ENCODE measurements at regions not wholly inside any gene's neighbourhood (a gene's known extent, or its start where the extent isn't known, plus 50 kb on each side); places are given as distances from the start of the nearest gene placed in this dataset.
"Not testable (repeated sequence)": the region's sequence is repeated elsewhere in the genome, so short reads cannot be mapped to it uniquely, and the experiment has no call there.

DNA sequence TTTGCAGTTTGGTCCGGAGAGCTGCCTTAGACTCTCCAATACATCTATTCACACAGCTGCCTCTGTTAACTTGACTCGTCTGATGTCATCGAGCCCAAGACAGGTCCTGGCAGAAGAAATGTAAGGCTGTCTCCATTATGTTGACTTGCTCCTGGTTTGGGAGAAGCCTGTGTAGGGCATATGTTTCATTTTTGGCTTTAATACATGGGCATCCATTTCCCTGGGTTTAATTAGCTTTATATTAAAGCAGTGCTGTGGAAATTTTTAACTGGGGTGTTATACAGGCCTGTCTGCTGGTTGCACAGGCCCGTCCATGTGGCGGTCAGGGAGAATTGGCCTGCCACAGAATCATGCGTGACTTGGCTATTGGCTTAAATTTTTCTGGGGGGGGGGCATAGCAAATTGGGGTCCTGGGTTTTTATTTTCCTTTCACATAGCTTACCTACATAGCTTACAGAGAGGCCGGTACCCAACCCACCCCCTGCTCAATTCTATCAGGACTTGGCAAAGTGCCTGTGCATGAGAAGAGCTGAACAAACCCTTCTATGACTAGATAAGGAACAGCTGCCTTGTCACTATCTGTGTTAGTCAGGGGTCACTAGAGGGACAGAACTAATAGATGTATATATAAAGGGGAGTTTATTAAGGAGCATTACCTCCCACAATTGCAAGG lies 123.5 kb upstream of the WDR1 start:
- H3K27me3 Mint-ChIP-seq (ENCODE audit: low read depth, poor library complexity), result peaks cover 32% of the 10 kb centered on the region
- no peak for DNase-seq
- H3K9me3 Mint-ChIP-seq, result no peaks in the 10 kb centered on the region
- H3K27ac Mint-ChIP-seq, result no peak overlapping the region
- no peaks in the 10 kb centered on the region for H3K36me3 Mint-ChIP-seq (ENCODE audit: low read depth)
- TF ChIP-seq CTCF (IDR thresholded peaks at IDR 0.05), result no peak
- no peaks in the 10 kb centered on the region for H3K4me1 Mint-ChIP-seq
- no peak overlapping the region for H3K4me3 Mint-ChIP-seq

GRCh38 chr4:10237131-10237530 lies 120.5 kb upstream of the WDR1 start:
- no peak for TF ChIP-seq CTCF (IDR thresholded peaks at IDR 0.05)
- Mint-ChIP-seq H3K27me3 (ENCODE audit: low read depth, poor library complexity) (peaks cover 28% of the 10 kb centered on the region), H3K4me1 (no peaks in the 10 kb centered on the region), H3K4me3 (no peak overlapping the region), H3K27ac (no peak overlapping the region), H3K9me3 (no peaks in the 10 kb centered on the region), H3K36me3 (ENCODE audit: low read depth) (no peaks in the 10 kb centered on the region)
- DNase-seq, result no peak

DNA sequence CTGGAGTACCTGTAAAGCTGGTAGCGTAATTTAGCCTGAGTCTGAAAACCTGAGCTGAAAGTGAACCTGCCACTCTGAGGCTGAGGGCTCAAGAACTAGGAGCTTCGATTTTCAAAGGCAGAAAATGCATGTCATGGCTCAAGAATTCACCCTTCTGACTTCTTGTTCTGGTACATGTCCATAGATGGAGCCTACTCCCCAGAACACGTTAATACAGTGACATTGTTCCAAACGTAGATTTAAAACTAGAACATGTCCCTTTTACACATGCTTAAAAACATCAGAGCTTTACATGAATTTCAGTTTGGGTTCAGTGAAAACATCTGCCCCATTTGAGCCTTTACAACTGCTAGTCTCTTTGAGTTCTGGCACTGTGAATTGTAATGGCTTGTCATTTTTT lies 115.5 kb upstream of the WDR1 start:
- no peaks in the 10 kb centered on the region for H3K36me3 Mint-ChIP-seq (ENCODE audit: low read depth)
- no peak overlapping the region for H3K27ac Mint-ChIP-seq
- no peak for TF ChIP-seq CTCF (IDR thresholded peaks at IDR 0.05)
- H3K27me3 Mint-ChIP-seq (ENCODE audit: low read depth, poor library complexity), result peaks cover 17% of the 10 kb centered on the region
- no peak for DNase-seq
- no peak overlapping the region for H3K4me3 Mint-ChIP-seq
- no peaks in the 10 kb centered on the region for H3K4me1 Mint-ChIP-seq
- no peaks in the 10 kb centered on the region for H3K9me3 Mint-ChIP-seq

DNA sequence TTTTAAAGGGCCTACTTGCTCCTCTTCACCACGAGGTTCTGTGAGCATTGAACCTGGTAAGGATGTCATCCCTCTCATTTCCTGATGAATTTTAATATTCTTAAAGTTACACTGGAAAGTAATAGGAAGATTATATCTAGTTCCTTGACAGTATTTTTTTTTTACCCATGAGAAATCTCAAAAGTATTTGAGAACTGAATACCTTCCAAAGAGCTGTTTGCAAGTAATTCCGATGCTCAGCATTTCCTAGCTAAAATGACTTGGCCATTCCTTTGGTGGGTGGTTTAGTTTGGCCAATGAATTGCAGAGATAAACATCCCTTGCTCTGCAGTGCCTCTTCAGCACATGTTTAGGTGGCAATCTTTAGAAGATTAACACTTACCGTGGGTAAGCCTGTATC lies 110.2 kb upstream of the WDR1 start:
- no peak for DNase-seq
- Mint-ChIP-seq H3K27me3 (ENCODE audit: low read depth, poor library complexity) (peaks cover 4% of the 10 kb centered on the region), H3K36me3 (ENCODE audit: low read depth) (no peaks in the 10 kb centered on the region), H3K4me3 (no peak overlapping the region), H3K9me3 (no peaks in the 10 kb centered on the region), H3K4me1 (no peaks in the 10 kb centered on the region), H3K27ac (no peak overlapping the region)
- TF ChIP-seq CTCF (IDR thresholded peaks at IDR 0.05), result no peak

DNA sequence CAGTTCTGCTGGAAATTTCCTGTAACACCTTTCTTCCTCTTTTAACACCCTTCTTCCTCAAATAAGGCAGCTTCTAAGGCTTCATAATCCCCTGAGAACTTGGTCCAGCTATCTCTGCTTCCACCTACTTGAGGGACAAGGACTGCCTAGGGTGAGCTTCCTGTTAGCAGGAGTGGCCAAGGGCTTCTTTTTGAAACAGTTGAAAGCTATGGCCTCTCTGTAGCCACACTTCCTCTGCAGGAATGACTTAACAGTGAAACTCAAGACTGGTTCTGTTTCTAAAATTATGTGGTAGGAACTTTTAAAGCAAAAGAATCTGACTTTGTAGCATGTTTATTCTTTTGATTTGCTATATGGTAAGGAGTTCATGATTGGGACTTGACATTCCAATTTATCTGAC lies 108.5 kb upstream of the WDR1 start:
- H3K4me1 Mint-ChIP-seq, result no peaks in the 10 kb centered on the region
- TF ChIP-seq CTCF (IDR thresholded peaks at IDR 0.05), result no peak
- no peak for DNase-seq

DNA sequence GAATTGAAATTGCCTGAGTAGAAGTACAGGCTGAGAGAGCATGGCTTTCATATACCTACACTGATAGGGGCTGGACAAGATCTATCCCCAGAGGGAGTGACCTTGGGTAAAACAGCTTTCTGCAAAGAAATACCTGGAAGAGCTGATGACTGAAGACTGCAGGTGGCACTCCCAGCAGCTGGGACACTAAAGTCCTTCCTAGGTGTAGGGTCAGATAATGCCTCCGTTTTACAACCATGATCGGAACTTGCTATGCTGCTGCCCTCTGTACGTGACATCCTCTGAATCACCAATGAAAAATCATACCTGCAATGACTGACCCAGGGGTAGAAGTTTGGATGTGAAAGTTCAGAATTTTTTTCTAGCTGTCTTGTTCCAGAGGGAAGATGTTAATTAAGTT lies 107.2 kb upstream of the WDR1 start:
- no peak overlapping the region for H3K27ac Mint-ChIP-seq
- no peaks in the 10 kb centered on the region for H3K4me1 Mint-ChIP-seq
- no peak overlapping the region for H3K4me3 Mint-ChIP-seq
- no peak for DNase-seq
- H3K27me3 Mint-ChIP-seq (ENCODE audit: low read depth, poor library complexity), result no peaks in the 10 kb centered on the region
- H3K9me3 Mint-ChIP-seq, result peaks cover 7% of the 10 kb centered on the region
- H3K36me3 Mint-ChIP-seq (ENCODE audit: low read depth), result no peaks in the 10 kb centered on the region
- TF ChIP-seq CTCF (IDR thresholded peaks at IDR 0.05), result no peak

More for the DNA sequence above, 108.5 kb upstream of the WDR1 start:
- Mint-ChIP-seq H3K36me3 (ENCODE audit: low read depth) (no peaks in the 10 kb centered on the region), H3K9me3 (peaks cover 7% of the 10 kb centered on the region), H3K27me3 (ENCODE audit: low read depth, poor library complexity) (no peaks in the 10 kb centered on the region), H3K27ac (no peak overlapping the region), H3K4me3 (no peak overlapping the region)

DNA sequence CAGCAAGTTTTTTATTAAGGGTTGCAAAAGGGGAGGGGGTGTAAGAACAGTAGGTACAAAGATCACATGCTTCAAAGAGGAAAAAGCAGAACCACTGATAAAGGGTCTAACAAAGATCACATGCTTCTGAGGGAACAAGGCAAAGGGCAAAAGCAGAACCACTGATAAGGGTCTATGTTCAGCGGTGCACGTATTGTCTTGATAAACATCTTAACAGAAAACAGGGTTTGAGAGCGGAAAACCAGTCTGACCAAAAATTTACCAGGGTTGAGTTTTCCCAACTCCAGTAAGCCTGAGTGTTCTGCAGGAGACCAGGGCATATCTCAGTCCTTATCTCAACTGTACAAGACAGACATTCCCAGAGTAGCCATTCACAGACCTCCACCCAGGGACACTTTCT lies 96.9 kb upstream of the WDR1 start:
- not testable (repeated sequence) for H3K27me3 Mint-ChIP-seq (ENCODE audit: low read depth, poor library complexity); H3K9me3 Mint-ChIP-seq; H3K4me1 Mint-ChIP-seq; H3K27ac Mint-ChIP-seq; DNase-seq; H3K4me3 Mint-ChIP-seq; H3K36me3 Mint-ChIP-seq (ENCODE audit: low read depth)

Data from nephron progenitor cell (in vitro differentiated cells).